ENCODE measurements at regions not wholly inside any gene's neighbourhood (a gene's known extent, or its start where the extent isn't known, plus 50 kb on each side); places are given as distances from the start of the nearest gene placed in this dataset.

DNA sequence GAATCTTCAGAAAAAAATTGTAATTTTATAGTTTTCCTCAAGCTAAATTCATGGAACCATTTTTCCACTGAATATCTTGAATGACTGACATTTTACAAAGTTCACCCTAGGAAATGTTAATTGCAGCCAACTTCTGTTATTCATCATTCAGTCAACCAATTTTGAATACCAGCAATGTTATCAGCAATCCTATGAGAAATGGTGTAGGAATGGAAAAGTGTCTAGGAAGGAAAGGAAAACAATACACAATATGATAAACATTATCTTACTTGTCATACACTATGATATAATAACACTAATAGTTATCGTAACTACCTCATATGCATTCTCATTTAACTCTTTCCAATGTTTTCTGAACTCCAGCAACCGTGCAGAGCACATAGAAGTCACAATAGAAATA is 790.5 kb upstream of the LRRC4C start:
- 57 to 66% (median 63%) methylated on average over 2 of the region's 2 CpGs for WGBS, 5 donors
- intact Hi-C loops (cut with DNase I; ENCODE audit: low total_unique reads), result no loop called here
- TF ChIP-seq EP300 (IDR thresholded peaks at IDR 0.05), result no peak
- TF ChIP-seq, protein P1, sequence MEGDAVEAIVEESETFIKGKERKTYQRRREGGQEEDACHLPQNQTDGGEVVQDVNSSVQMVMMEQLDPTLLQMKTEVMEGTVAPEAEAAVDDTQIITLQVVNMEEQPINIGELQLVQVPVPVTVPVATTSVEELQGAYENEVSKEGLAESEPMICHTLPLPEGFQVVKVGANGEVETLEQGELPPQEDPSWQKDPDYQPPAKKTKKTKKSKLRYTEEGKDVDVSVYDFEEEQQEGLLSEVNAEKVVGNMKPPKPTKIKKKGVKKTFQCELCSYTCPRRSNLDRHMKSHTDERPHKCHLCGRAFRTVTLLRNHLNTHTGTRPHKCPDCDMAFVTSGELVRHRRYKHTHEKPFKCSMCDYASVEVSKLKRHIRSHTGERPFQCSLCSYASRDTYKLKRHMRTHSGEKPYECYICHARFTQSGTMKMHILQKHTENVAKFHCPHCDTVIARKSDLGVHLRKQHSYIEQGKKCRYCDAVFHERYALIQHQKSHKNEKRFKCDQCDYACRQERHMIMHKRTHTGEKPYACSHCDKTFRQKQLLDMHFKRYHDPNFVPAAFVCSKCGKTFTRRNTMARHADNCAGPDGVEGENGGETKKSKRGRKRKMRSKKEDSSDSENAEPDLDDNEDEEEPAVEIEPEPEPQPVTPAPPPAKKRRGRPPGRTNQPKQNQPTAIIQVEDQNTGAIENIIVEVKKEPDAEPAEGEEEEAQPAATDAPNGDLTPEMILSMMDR (IDR thresholded peaks at IDR 0.05), result no peak
- no peak for TF ChIP-seq POLR2A (IDR thresholded peaks at IDR 0.05)

DNA sequence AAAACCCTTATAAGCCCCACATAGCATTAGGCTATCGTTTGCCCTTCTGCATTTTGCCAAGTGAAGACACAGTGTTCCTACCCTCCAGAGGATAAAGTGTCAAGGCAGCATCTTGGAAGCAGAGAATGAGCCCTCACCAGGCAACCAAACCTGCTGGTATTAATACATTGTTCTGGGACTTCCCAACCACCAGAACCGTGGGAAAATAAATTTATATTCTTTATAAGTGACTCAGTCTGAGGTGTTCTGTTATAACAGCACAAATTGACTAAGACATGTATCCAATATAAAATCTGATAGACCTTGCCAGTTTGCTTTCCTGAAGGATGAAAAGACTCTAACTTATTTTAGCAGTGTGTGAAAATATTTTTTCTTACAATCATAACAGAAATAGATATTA is 792.5 kb upstream of the LRRC4C start:
- peaks cover 0 to 5% (median 2%) of the 10 kb centered on the region in 4 donors for H3K9me3 ChIP-seq
- 63 to 76% (median 71%) methylated on average over 2 of the region's 2 CpGs for WGBS, 5 donors
- H3K27me3 ChIP-seq, result no peaks in the 10 kb centered on the region

More for the DNA sequence above, 790.5 kb upstream of the LRRC4C start:
- H3K4me3 ChIP-seq, result no peak overlapping the region
- no peaks in the 10 kb centered on the region for H3K36me3 ChIP-seq
- H3K4me1 ChIP-seq, result no peaks in the 10 kb centered on the region
- DNase-seq, result no peak
- no peak overlapping the region for H3K27ac ChIP-seq
- H3K9me3 ChIP-seq, result peaks cover 0 to 5% (median 2%) of the 10 kb centered on the region in 4 donors
- no peaks in the 10 kb centered on the region for H3K27me3 ChIP-seq

DNA sequence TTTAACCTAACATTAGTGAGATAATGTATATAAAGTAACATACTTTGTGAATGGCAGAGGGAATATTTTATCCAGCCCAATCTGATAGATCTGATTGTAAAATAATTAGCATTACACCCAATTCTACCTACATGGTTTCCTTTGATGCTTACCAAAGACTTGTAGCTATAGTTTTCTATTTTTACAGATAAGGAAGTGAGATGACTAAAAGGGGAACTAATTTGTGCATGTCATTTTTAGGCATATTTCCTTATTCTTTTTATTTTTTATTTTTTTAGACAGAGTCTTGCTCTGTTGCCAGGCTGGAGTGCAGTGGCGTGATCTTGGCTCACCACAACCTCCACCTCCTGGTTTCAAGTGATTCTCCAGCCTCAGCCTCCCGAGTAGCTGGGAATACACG is 793.7 kb upstream of the LRRC4C start:
- Histone ChIP-seq H3K9me3 (peaks cover 0 to 5% (median 2%) of the 10 kb centered on the region in 4 donors), H3K27me3 (no peaks in the 10 kb centered on the region)

More for the DNA sequence above, 792.5 kb upstream of the LRRC4C start:
- intact Hi-C loops (cut with DNase I; ENCODE audit: low total_unique reads), result no loop called here
- Histone ChIP-seq H3K36me3 (no peaks in the 10 kb centered on the region), H3K4me3 (no peak overlapping the region), H3K4me1 (no peaks in the 10 kb centered on the region), H3K27ac (no peak overlapping the region)
- DNase-seq, result no peak
- TF ChIP-seq, protein P1 (IDR thresholded peaks at IDR 0.05), result no peak
- TF ChIP-seq EP300 (IDR thresholded peaks at IDR 0.05) (no peak), POLR2A (IDR thresholded peaks at IDR 0.05) (no peak), POLR2AphosphoS5 (IDR thresholded peaks at IDR 0.05) (no peak)

DNA sequence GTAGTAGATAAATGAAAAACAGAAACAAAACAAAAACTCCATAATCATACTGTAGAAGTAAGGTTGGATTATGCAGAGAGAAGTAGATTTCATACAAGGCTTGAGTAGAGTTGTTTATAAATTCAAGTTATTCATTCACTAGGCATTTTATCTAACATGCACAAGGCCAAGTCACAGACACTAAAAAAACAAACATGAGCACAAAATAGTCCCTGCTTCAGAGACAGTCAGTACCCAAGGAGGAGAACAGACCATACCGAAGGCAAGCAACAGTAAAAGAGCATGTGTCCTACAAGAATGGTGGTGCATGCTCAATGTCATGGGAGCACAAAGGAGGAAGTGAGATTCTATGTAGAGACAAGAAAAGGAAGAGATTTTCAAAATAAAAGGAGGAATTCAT is 796.5 kb upstream of the LRRC4C start:
- Histone ChIP-seq H3K36me3 (no peaks in the 10 kb centered on the region), H3K9me3 (peaks cover 0 to 5% (median 2%) of the 10 kb centered on the region in 4 donors), H3K27me3 (no peaks in the 10 kb centered on the region), H3K4me3 (no peak overlapping the region), H3K4me1 (no peaks in the 10 kb centered on the region), H3K27ac (no peak overlapping the region)
- no peak for DNase-seq
- 45 to 82% (median 75%) methylated on average over 1 of the region's 1 CpG for WGBS, 5 donors
- no peak for TF ChIP-seq POLR2AphosphoS5 (IDR thresholded peaks at IDR 0.05)
- TF ChIP-seq POLR2A (IDR thresholded peaks at IDR 0.05), result no peak
- TF ChIP-seq, protein P1 (IDR thresholded peaks at IDR 0.05), result no peak
- TF ChIP-seq EP300 (IDR thresholded peaks at IDR 0.05), result no peak
- intact Hi-C loops (cut with DNase I; ENCODE audit: low total_unique reads), result no loop called here

More for the DNA sequence above, 793.7 kb upstream of the LRRC4C start:
- Histone ChIP-seq H3K27ac (no peak overlapping the region), H3K4me1 (no peaks in the 10 kb centered on the region), H3K36me3 (no peaks in the 10 kb centered on the region), H3K4me3 (no peak overlapping the region)
- no peak for TF ChIP-seq POLR2AphosphoS5 (IDR thresholded peaks at IDR 0.05)
- TF ChIP-seq, protein P1 (IDR thresholded peaks at IDR 0.05), result no peak
- TF ChIP-seq EP300 (IDR thresholded peaks at IDR 0.05), result no peak
- TF ChIP-seq POLR2A (IDR thresholded peaks at IDR 0.05), result no peak
- WGBS, 5 donors, result 60 to 74% (median 64%) methylated on average over 3 of the region's 3 CpGs
- intact Hi-C loops (cut with DNase I; ENCODE audit: low total_unique reads), result no loop called here
- DNase-seq, result no peak

Data from stomach (tissue), 8 donors.